ENCODE measurements at regions not wholly inside any gene's neighbourhood (a gene's known extent, or its start where the extent isn't known, plus 50 kb on each side); places are given as distances from the start of the nearest gene placed in this dataset.

GRCh38 chr4:85250852-85251251 is 224.1 kb upstream of the ARHGAP24 start (continued):
- TF ChIP-seq, protein P1, sequence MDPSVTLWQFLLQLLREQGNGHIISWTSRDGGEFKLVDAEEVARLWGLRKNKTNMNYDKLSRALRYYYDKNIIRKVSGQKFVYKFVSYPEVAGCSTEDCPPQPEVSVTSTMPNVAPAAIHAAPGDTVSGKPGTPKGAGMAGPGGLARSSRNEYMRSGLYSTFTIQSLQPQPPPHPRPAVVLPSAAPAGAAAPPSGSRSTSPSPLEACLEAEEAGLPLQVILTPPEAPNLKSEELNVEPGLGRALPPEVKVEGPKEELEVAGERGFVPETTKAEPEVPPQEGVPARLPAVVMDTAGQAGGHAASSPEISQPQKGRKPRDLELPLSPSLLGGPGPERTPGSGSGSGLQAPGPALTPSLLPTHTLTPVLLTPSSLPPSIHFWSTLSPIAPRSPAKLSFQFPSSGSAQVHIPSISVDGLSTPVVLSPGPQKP (CRISPR knock-in tag; IDR thresholded peaks at IDR 0.05) = no peak
- TF ChIP-seq CHD4 (IDR thresholded peaks at IDR 0.05; ENCODE audit: insufficient read depth, insufficient replicate concordance, low read depth, low read length, poor library complexity, severe bottlenecking) (no peak), MAFG (tag; conservative IDR thresholded peaks at IDR 0.05) (peak; percentile 33; the same call in 1 of the 2 replicates), GABPB1 (CRISPR knock-in tag; IDR thresholded peaks at IDR 0.05) (no peak), ZNF41 (CRISPR knock-in tag; conservative IDR thresholded peaks at IDR 0.05) (no peak), SMARCC2 (IDR thresholded peaks at IDR 0.05; ENCODE audit: low read depth) (no peak), ZNF316 (IDR thresholded peaks at IDR 0.05) (peak; percentile 83), LARP7 (IDR thresholded peaks at IDR 0.05) (no peak), ATF7 (IDR thresholded peaks at IDR 0.05) (no peak), NRF1 (conservative IDR thresholded peaks at IDR 0.05 in 1 of 2, IDR thresholded peaks at IDR 0.05 in 1 of 2) (no peak), SRSF9 (IDR thresholded peaks at IDR 0.05; ENCODE audit: borderline replicate concordance, low read depth, low read length) (no peak)

DNA sequence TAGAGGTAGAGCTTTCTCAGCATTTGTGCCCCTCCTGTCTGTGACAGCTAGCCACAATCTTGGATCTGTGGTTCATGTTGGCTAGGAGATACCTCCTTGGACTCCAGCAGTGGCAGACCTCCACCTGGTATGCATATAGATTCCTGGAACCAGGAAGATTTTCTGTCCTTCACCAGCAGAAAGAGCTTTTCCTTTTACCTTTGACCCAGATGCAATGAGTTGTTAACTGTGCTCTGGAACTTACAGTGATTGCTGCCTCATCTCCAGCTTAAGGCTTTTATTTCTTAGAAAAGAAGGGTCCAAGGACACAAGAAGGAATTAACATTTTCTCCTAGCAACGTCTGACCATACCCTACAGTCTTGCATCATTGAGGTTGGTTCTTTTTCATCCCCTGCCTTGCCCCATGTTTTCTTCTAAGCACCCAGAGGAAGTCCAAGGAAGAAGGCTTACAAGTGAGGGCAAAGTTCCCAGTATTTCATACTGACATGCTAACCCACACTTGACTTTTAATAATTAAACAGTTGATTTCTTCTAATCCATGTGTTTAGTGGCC is 217.1 kb upstream of the ARHGAP24 start:
- BruUV-seq (replicated peaks) = no TSS peak
- ATAC-seq = no peak
- H3K9ac ChIP-seq (ENCODE audit: insufficient read depth in 1 of 2, low read depth in 2 of 2, low read length in 2 of 2) = no peak overlapping the region
- no peak for DNase-seq (ENCODE audit: extremely low read depth in 1 of 4, low spot score in 3 of 4)
- no peak overlapping the region for H2AFZ ChIP-seq (ENCODE audit: low read depth, low read length)
- TF ChIP-seq DPF2 (IDR thresholded peaks at IDR 0.05) (no peak), ZKSCAN3 (CRISPR knock-in tag; IDR thresholded peaks at IDR 0.05) (no peak)
- no peak overlapping the region for H3K4me3 ChIP-seq
- no peak for FAIRE-seq
- ChIA-PET CTCF (ENCODE audit: low intra/inter-chr PET ratio) (no interaction called here), POLR2A (no interaction called here)
- WGBS (ENCODE audit: insufficient coverage, low coverage, missing lambda C conversion rate) = 0% methylated on average over 1 of the region's 1 CpG
- H3K79me2 ChIP-seq (ENCODE audit: control insufficient read depth, insufficient read depth, low read length) = no peaks in the 10 kb centered on the region
- H4K20me1 ChIP-seq (replicated peaks; ENCODE audit: control insufficient read depth, insufficient read depth, low read length) = no peaks in the 10 kb centered on the region
- no peaks in the 10 kb centered on the region for H3K9me1 ChIP-seq (ENCODE audit: control insufficient read depth, insufficient read depth, low read length)
- no peaks in the 10 kb centered on the region for H3K27me3 ChIP-seq (ENCODE audit: control insufficient read depth in 2 of 2, insufficient read depth in 2 of 2, low read length in 2 of 2)
- no peak overlapping the region for H3K4me2 ChIP-seq (ENCODE audit: insufficient read depth, low read length)
- no peak overlapping the region for H3K27ac ChIP-seq (ENCODE audit: extremely low read depth, low read depth, low read length)
- no peaks in the 10 kb centered on the region for H3K36me3 ChIP-seq (ENCODE audit: control insufficient read depth, insufficient read depth, low read length)
- H3K4me1 ChIP-seq (replicated peaks in 1 of 2; ENCODE audit: control insufficient read depth in 2 of 2, insufficient read depth in 2 of 2, low read length in 2 of 2) = no peaks in the 10 kb centered on the region
- no peaks in the 10 kb centered on the region for H3K9me3 ChIP-seq (replicated peaks; ENCODE audit: control insufficient read depth, insufficient read depth, low read depth, low read length)
- in situ Hi-C loops (cut with MboI) = no loop called here
- intact Hi-C loops (cut with micrococcal nuclease) = no loop called here

All from K562 (cell line).